IPS DF 6.9 (cell line): ENCODE measurements at regions not wholly inside any gene's neighbourhood (a gene's known extent, or its start where the extent isn't known, plus 50 kb on each side); places are given as distances from the start of the nearest gene placed in this dataset.

Experiments
- DNase-seq: peaks from one replicate; pipeline ENCODE4 v3.0.0-alpha.2; 2013; ENCODE audit warnings: low read depth, low spot score
- H3K27ac ChIP-seq: one replicate; pipeline ENCODE4 v1.5.1; 2013; ENCODE audit warnings: low read length, control low read depth
- H3K27me3 ChIP-seq: 2 replicates; pipeline ENCODE4 v1.6.1; 2013; ENCODE audit warnings: mild to moderate bottlenecking, low read length; ENCODE audit not compliant: control insufficient read depth, insufficient read depth
- H3K36me3 ChIP-seq: 2 replicates; pipeline ENCODE4 v1.6.1; 2013; ENCODE audit warnings: low read length; ENCODE audit not compliant: control insufficient read depth, insufficient read depth
- H3K4me1 ChIP-seq: 2 replicates; pipeline ENCODE4 v1.6.1; 2013; ENCODE audit warnings: low read length; ENCODE audit not compliant: control insufficient read depth, insufficient read depth
- H3K4me3 ChIP-seq: 2 replicates; pipeline ENCODE4 v1.5.1; 2013; ENCODE audit warnings: mild to moderate bottlenecking, low read length
- H3K9me3 ChIP-seq: 2 replicates; pipeline ENCODE4 v1.6.1; 2013; ENCODE audit warnings: low read length, inconsistent platforms; ENCODE audit not compliant: control insufficient read depth, insufficient read depth
- WGBS: extraction: QIAGEN DNeasy Blood & Tissue Kit; methylation state at CpG from one replicate; pipeline ENCODE4 v1.1.7; 2013; ENCODE audit warnings: mixed read lengths, missing lambda C conversion rate; ENCODE audit not compliant: insufficient read length, insufficient coverage; 5-methylcytosine and 5-hydroxymethylcytosine counted together

DNA sequence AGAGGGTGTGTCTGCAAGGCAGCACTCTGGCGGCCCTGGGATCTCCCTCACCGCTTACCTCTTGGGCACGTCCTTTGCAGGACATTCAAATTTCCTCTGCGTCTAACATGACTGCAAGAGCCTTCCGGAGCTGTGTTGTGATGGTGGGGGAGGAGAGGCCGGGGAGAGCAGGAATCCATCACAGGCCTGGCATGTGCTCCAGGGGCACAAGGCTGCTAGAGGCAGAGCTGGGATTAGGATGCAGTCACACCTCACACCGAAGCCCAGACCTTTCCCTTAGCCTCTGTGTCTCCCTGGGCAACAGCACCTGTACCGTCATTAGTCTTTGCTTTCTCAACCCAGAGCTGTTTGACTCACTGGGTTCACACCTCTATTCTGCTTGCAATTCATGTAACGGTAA is 111.3 kb downstream of the CMPK2 start:
- DNase-seq, result no peak
- Histone ChIP-seq H3K27ac (no peak overlapping the region), H3K4me1 (peaks cover 3% of the 10 kb centered on the region; the same call in 1 of the 2 replicates), H3K27me3 (no peaks in the 10 kb centered on the region), H3K9me3 (no peaks in the 10 kb centered on the region), H3K36me3 (no peaks in the 10 kb centered on the region), H3K4me3 (no peak overlapping the region)
- WGBS, result no CpG with 5 or more reads among the region's 9 CpGs

DNA sequence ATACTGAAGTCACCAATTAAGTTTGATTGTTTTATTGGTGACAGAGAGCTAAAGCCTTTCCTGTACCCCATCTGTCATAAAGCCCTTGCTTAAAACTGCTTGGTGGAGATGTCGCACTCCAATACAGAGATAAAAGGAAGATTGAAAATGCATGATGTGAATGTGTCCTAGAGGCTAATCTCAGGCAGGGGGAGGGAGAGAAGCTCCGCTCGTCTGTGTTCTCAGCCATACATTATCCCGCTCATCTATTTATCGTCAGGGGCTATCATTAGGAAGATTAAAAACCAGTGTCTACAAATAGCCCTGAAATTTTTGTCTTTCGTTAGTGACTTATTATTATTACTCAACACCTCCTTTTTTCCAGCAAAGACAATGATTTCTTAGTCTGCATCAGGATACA is 110.3 kb downstream of the CMPK2 start:
- Histone ChIP-seq H3K36me3 (no peaks in the 10 kb centered on the region), H3K27ac (no peak overlapping the region), H3K27me3 (no peaks in the 10 kb centered on the region), H3K9me3 (no peaks in the 10 kb centered on the region), H3K4me3 (no peak overlapping the region), H3K4me1 (peaks cover 3% of the 10 kb centered on the region; the same call in 1 of the 2 replicates)
- no CpG with 5 or more reads among the region's 6 CpGs for WGBS
- no peak for DNase-seq

DNA sequence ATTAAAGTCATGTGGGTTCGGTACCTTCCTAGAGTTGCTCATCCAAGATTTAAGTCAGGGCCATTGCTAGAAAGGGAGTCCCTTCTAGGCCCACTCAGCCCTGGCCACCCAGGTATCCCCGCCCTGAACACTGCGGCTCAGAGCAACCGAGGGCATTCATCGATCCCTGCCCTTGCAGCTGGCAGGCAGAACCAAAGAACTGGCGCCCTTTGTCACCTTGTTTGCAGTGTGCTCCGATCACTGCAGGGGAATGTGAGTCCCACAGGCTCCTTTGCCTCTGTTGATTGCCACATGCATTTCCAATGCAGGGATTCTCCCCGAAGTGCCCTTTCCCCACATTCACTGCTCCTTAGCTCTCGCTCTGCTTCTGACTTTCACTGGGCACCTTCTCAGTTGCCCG is 108.5 kb downstream of the CMPK2 start:
- Histone ChIP-seq H3K27me3 (no peaks in the 10 kb centered on the region), H3K4me3 (no peak overlapping the region), H3K4me1 (peaks cover 3% of the 10 kb centered on the region; the same call in 1 of the 2 replicates), H3K9me3 (no peaks in the 10 kb centered on the region), H3K27ac (no peak overlapping the region), H3K36me3 (no peaks in the 10 kb centered on the region)
- no peak for DNase-seq
- WGBS, result no CpG with 5 or more reads among the region's 10 CpGs

DNA sequence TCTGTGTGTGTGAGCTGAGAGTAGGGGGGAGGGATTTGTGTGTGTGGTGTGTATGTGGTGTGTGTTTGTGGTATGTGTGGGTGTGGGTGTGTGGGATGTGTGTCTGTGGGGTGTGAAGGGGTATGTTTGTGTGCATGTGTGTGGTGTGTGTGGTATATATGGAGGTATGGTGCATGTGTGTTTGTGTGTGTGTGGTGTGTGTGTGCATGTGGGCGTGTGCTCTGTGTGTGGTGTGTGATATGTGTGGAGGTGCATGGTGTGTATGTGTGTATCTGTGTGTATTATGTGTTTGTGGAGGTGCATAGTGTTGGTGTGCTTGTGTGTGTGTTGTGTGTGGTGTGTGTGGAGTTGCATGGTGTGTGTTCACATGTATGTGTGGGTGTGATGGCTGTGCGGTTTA is 106.0 kb downstream of the CMPK2 start:
- no peak for DNase-seq
- no peak overlapping the region for H3K4me3 ChIP-seq
- no peaks in the 10 kb centered on the region for H3K9me3 ChIP-seq
- WGBS, result 100% methylated on average over 1 of the region's 2 CpGs
- H3K27ac ChIP-seq, result no peak overlapping the region
- no peaks in the 10 kb centered on the region for H3K27me3 ChIP-seq
- H3K4me1 ChIP-seq, result peaks cover 3% of the 10 kb centered on the region; the same call in 1 of the 2 replicates
- H3K36me3 ChIP-seq, result no peaks in the 10 kb centered on the region

DNA sequence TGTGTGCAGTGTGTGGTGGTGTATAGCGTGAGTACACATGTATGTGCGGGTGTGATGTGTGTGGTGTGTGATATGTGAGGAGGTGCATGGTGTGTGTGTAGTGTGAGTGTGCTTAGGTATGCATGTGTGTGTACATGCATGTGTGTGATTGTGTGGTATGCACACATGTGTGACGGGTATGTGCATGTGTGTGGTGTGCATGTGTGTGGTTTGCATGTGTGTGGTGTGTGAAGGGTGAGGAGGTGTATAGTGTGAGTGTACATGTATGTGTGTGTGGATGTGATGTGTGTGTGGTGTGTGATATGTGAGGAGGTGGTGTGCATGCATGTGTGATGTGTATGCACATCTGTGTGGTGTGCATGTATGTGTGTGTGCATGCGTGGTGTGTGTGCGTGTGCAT is 105.6 kb downstream of the CMPK2 start:
- Histone ChIP-seq H3K4me1 (peaks cover 3% of the 10 kb centered on the region; the same call in 1 of the 2 replicates), H3K36me3 (no peaks in the 10 kb centered on the region), H3K9me3 (no peaks in the 10 kb centered on the region), H3K27me3 (no peaks in the 10 kb centered on the region), H3K4me3 (no peak overlapping the region), H3K27ac (no peak overlapping the region)
- no peak for DNase-seq
- WGBS, result 100% methylated on average over 2 of the region's 5 CpGs

DNA sequence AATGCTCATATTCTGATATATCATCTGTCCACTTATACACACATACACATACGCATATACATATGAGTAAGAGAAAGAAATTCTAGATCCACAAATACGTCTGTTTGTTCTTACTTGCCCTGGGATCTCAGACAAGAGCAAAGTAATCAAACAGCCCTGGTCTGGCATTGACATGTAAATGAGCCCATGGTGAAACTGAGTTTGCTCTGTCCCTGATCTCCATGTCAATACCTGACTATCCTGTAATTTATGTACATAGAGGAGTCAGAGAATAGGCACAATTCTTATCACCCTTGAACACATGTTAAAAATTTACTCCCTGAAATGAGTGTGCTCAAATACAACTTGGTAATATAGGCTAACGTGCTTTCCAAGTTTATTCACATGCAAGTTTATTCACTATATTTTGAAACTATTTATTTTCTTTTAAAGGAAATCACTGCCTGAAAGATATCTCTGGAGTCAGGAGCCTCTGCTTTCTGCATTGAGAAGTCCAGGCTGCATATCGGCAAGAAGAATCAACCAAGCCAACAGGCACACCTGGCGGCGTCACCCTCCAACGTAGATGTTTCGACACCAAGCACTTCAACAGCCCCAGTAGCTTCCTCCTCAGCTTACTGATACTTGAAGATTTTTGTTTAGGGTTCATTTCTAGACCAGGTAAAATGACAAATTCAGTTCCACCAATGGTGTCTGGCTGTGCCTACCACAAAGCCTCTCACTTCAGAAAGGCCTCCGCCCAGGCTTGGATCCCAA is 100.6 kb downstream of the CMPK2 start:
- Histone ChIP-seq H3K4me1 (peaks cover 6% of the 10 kb centered on the region), H3K27ac (no peak overlapping the region), H3K4me3 (no peak overlapping the region), H3K9me3 (no peaks in the 10 kb centered on the region), H3K27me3 (no peaks in the 10 kb centered on the region), H3K36me3 (no peaks in the 10 kb centered on the region)
- no CpG with 5 or more reads among the region's 9 CpGs for WGBS
- no peak for DNase-seq

DNA sequence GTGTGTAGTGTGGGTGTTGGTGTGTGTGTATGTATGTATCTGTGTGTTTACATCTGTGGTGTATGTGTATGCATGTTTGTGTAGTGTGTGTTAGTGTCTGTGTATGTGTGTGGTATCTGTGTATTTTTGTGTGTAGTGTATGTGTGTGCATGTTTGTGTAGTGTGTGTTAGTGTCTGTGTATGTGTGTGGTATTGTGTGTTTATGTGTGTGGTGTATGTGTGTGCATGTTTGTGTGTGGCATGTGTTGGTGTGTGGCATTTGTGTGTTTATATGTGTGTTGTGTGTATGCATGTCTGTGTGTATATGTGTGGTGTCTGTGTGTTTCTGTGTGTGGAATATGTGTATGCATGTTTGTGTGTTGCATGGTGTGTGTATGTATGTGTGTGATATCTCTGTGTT is 96.4 kb downstream of the CMPK2 start:
- H3K4me3 ChIP-seq, result no peak overlapping the region
- no peak overlapping the region for H3K27ac ChIP-seq
- H3K36me3 ChIP-seq, result no peaks in the 10 kb centered on the region
- H3K27me3 ChIP-seq, result no peaks in the 10 kb centered on the region
- peaks cover 5% of the 10 kb centered on the region for H3K4me1 ChIP-seq
- H3K9me3 ChIP-seq, result no peaks in the 10 kb centered on the region
- DNase-seq, result no peak

DNA sequence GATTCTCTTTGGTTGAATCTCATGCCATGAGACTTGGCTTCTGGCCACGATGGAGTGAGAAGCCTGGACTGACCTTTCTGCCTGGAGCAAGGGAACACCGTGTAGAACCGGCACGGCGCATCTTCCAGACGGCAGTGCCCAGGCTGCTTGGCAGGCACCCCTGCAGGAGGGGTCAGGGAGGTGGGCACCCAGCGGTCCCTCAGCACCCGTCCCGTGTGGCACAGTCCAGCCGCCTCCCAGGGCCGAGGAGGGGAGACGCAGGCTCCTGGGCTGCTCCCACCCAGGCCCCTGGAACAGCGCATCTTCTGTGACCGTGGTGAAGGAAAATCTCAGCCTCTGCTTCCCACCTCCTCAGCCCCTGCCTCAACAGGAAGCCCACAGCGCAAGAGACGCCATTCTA is 95.7 kb downstream of the CMPK2 start:
- H3K9me3 ChIP-seq, result no peaks in the 10 kb centered on the region
- H3K36me3 ChIP-seq, result no peaks in the 10 kb centered on the region
- peaks cover 2% of the 10 kb centered on the region; the same call in 1 of the 2 replicates for H3K4me1 ChIP-seq
- WGBS, result no CpG with 5 or more reads among the region's 16 CpGs
- H3K27me3 ChIP-seq, result no peaks in the 10 kb centered on the region
- DNase-seq, result no peak
- H3K27ac ChIP-seq, result no peak overlapping the region
- H3K4me3 ChIP-seq, result no peak overlapping the region

DNA sequence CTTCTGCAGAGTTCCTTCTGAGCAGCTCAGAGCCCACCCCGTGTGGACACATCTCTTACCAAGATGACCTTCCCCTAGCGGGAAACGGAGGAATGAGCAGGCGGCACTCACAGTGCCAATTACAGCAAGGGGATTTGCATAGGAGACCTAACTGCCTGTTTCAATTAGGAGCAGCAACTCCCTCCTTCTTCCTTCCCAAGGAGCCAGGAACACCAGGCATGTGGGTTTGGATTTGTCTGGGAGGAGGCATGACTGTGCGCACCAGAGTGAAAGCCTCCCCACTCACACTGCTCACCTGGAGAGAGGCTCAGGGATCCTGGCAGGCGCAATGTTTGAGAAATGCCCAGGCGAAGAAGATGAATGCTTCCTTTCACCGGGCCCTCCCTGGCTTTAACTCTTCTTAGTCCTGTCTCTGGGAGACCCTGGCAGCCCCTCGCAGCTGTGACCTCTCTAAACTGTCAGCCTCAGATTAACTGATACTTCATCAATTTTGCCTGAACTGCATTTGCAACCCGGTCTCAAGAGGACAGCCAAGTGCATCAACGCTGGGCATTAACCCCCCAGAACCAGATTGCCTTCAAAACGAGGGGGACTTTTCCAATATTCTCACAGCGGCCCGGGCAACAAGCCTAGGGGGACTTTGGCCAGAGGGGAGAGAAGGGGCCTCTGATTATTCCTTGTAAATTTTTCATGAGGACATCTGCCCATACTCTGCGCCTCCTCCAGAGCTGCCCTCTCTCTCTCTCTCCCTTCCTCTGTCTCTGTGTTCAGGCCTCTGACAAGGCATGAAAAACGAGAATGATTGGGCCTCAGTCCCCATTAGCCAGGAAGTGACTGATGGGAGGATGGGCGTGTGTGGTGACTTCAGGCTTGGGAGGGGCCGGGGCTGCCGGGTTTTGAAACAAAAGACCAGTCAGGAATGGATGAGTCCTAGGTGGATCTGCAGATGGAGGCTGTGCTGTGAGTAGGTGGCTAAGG is 93.8 kb downstream of the CMPK2 start:
- no peak for DNase-seq
- Histone ChIP-seq H3K4me1 (no peaks in the 10 kb centered on the region; the same call in 1 of the 2 replicates), H3K9me3 (no peaks in the 10 kb centered on the region), H3K36me3 (no peaks in the 10 kb centered on the region), H3K27ac (no peak overlapping the region), H3K27me3 (no peaks in the 10 kb centered on the region), H3K4me3 (no peak overlapping the region)
- WGBS, result no CpG with 5 or more reads among the region's 19 CpGs

DNA sequence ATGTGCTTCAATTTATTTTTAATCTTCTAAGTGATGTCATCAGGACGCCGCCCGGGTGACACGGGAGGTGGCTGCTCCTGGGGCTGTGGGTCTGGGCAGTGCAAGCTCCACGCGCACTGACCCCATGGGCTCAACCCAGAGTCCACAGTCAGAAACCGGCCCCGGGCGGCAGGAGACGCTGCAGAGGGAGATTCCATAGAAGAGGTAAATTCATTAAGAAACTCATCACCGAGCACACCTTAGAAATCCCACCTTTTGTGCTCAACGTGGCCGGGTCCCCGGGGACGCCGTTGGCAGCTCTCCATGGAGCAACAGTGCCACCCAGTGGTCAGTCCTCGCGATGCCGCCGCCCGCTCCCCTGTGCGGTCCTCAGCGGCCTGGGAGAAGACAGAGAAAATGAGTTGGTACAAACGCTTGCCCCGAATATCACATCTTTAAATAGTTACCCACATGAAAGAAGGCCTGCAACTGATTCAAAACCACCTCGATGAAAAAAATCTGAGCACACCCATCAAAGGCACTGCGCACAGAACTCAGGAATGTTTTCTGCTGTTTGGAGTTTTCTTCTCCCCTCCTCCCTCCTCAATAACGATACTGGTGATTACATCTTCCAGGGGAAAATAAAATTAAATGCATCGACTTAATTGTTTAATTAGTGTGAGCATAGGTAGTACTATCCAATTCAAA is 92.6 kb downstream of the CMPK2 start:
- Histone ChIP-seq H3K4me3 (no peak overlapping the region), H3K27me3 (no peaks in the 10 kb centered on the region), H3K36me3 (no peaks in the 10 kb centered on the region), H3K4me1 (no peaks in the 10 kb centered on the region; the same call in 1 of the 2 replicates), H3K27ac (no peak overlapping the region), H3K9me3 (no peaks in the 10 kb centered on the region)
- no CpG with 5 or more reads among the region's 29 CpGs for WGBS
- no peak for DNase-seq
